ENCODE measurements at regions not wholly inside any gene's neighbourhood (a gene's known extent, or its start where the extent isn't known, plus 50 kb on each side); places are given as distances from the start of the nearest gene placed in this dataset.
"Not testable (repeated sequence)": the region's sequence is repeated elsewhere in the genome, so short reads cannot be mapped to it uniquely, and the experiment has no call there.

DNA sequence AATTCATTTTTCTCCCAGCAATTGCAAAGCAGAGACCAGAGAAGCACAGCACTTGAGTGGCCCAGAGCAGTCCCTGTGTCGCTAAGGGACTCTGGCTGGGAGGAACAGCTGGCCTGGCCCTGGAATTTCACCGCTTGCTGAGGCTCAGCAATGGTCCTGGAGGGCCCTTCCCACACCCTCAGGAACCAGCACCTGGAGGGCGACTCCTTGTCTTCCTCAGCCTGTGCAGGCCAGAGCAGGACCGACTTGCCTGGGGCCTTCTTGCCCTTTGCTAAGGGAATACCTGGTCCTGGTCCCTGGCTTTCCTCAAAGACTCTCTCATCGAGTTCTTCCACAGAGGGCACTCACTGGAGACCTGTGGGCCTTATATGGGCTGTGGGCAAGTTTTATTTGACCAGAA is 294.6 kb downstream of the RPLP1 start:
- DNase-seq = no peak

DNA sequence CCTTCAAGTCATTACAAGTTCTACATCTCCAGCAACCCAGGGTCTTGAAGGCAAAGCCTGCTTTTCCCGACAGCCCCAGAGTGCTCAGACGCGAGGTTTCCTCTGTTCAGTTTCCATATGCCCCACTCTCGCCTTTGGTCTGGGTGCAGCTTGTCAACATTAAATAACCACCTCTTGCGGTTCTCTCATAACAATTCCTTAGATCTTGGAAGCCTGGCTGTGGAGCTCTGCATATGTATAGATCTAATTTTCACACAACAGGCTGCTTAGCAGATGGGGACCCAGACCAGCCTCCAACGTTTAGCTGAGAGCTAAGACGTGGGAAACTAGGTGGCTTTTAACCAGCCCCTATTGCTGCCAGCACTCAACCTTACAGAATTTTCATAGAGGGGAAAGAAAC is 295.5 kb downstream of the RPLP1 start:
- peak; percentile 78 for DNase-seq

DNA sequence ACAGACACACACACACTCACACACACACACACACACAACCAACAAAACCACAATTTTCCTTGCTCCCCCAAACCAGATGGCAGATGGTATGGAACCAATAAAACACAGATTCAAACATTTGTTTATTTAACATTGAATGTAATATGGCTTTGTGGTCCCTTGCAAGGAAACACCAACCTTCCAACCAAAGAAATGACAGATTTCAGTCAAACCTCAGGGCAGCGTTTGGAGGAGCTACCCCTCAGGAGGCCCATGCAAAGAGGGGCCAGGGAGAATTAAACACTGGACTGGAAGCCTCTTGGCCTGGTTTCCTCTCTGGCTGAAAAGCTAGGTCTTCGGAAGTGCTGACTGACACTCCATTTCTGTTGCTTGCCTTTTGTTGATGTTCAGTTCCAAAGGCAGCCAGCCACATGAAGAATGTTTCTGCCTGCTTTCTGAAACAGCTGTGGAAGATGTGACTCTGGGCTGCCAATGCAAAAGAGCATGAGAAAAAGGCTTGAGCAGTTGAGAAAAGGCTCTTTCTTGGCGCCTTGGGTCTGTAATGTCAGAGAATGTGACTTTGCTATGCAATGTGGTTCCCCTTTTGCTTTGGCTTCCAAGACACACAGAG is 296.1 kb downstream of the RPLP1 start:
- DNase-seq = peak; percentile 63

DNA sequence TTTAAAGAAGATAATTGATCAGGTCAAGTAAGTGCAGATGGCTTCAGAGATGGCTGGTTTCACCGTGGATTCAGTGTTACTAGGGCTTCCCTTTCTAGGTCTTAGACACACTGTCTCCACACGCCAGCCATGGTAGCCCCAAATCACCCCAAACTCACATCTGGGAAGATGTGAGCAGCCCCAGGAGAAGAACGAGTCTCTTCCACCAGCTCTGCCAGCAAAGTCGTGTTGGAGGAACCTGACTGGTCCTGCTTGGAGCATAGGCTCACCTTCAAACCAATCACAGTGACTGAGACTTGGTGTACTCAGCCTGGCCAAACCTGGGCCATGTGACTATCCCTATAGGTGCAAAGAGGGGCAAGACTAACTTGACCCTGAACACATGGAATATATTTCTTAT is 296.7 kb downstream of the RPLP1 start:
- no peak for DNase-seq

DNA sequence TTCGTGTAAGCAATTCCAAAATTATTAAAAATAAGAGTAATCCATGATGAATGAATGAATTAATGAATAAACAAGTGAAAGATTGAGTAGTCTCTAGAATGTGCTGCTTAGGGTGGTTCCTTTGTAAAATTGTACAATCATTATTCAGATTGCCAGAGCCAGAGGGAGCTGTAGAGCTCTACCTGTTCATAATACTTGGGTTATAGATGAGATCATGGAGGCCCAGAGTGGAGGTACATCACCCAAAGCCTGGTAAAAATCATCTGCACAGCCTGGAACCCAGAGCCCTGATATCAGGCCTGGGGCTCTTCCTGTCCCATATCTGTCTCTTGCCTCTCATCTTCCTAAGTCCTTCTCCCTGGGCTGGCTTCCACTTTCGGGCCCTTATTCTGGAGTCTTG is 297.2 kb downstream of the RPLP1 start:
- no peak for DNase-seq

DNA sequence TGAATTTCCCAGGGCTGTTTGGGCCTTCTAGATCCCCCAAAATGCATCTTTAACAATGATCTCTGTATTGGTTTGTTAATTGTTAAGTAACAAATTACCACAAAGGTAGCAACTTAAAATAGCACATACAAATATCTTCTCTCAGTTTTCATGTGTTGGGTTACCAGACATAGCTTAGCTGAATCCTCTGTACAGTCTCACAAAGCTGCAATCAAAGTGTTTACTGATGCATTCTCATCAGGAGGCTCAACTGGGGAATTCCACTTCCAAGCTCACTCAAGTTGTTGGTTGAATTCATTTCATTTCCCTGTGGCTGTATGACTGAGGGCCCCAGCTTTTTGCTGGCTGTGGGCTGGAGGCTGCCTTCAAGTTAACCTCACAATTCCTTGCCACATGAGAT is 297.6 kb downstream of the RPLP1 start:
- no peak for DNase-seq

DNA sequence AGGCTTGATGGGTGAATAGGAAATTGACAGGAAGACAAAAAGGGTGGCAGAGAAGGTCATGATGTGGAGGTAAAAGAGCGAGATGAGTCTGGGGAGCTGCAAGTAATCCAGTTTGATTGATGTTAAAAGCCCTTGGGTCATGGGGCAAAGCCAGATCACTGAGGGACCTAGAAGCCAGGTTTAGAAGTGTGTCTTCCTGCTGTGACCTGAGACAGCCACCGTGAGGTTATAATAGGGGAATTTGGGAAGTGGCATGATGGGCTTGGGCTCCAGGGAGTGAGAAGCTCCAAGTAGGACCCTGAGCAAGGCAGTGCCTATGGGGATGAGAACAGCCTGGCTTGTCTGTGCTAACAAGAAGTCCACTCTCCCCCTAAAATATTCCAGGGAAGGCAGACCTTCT is 298.5 kb downstream of the RPLP1 start:
- DNase-seq = no peak

DNA sequence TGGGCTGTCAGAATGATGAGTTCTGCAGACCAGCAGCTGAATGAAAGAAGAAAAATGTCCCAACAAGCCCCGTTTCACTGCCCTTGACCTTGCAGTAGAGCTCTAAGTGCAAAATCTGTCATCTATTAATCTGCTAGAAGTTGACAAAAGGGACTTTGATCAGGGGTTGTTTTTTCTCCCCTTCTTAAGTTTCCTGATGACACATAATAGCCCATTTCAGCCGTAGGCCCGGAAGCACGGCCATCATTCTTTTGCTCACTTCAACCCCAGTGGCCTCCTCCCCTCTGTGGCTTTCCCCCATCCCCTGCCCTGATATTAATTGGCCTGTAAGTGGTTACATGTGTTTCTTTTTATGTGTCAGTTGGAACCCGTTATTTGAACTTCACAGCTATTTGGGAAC is 298.9 kb downstream of the RPLP1 start:
- no peak for DNase-seq

DNA sequence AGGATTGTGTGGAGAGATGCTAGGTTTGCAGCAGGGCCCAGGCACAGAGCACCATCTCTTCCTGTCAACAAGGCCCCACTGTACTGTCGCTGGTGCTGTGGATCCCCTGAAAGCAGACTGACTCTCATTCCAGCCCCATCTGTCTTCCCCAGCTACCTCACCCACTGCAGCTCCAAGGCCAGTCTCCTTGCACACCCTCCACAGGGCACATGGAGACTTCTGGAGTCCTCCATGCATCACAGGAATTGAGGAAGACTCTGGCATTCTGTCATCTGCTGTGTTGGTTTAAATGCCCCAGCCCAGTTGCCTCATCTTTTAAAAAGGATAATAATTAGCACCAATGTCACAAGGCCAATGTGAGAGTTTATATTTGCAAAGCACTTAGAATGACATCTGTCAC is 301.2 kb downstream of the RPLP1 start:
- DNase-seq = no peak

DNA sequence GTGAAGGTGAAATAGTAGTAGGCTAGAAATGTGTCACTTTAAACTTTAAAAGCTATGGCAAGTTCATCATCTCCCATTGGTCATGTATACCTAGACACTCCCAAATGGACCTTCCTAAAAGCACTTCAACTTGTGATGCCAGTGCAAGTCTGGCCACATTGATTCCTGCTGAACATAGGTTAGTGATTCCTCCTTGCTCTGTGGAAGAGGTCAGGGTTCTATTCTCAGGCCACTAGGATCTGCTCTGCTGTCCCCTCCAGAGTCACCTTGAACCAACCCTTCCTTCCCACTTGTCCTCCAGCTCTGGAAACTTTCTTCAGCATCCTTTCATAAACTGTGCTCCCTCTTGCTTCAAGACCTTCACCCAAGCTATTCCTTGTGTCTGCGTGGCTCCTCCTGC is 301.7 kb downstream of the RPLP1 start:
- DNase-seq = no peak

DNA sequence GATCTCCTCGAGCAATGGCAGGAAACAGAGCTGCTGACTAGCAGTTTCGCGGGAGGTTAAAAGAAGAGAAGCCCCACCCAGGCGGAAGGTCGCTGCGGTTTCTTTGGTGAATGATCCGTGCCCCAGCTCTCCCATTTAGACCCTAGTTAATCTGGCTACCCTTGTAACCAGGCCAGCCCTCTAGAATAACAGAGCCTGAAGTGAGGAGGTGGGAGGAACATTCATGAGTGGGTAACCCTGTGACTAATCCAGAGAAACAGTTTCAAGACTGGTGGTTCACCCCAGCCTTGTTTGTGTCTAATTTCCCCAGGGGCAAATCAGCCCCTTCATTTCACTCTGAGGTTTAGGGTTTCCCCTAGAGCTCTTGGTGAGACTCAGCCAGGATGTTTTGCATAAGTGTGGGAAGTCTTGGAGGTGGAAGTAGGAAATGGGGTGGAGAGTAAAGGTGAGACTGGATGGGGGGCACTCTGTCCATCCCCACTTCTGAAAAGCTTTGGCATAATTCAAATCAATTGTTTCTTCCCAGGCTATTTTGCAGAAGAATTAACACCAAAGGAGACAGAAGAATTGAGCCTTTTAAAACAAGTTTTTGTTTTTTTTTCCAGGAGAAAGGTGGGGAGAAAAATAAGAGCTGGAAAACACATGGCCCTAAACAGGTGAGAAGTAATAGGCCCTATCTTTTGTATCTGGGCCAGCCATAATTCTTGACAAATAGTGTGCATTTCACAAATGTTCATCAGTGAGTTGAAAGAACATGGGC is 303.1 kb downstream of the RPLP1 start:
- no peak for DNase-seq

DNA sequence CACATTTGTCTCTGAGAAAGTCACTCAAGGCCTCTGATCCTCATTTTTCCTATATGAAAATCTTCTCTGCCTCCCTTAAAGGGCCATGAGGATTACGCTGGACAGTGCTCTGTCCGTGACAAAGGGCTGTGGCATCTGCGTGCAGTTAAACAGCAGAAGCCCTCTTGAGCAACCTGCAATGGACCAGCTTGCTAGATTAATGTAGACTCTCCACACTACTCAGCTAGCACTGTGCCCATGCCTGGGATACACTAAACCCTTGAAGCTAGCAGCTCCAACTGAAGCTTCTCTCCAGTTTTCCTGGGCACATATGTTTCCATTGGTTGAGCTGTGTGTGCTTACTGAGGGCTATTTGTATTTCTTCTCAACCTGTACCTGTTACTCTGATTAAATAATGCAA is 303.8 kb downstream of the RPLP1 start:
- DNase-seq = no peak

DNA sequence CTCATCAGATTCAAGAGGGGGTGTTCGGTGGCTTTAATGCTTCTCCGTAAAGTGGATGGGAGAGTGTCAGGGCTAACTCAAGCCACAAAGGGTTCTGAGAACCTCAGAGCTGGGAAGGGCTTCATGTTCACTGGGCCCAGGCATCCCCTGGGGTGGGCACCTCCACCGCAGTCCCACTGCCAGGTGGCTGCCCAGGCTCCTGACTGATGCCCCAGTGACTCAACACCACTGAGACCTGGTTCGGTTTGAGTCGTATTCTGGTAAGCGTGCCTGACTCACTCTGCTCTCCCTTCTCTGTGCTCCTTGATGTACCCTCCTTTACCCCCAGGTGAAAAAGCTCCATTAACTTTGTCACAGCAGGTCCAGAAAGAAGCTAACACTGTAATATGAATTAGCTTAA is 304.6 kb downstream of the RPLP1 start:
- no peak for DNase-seq

DNA sequence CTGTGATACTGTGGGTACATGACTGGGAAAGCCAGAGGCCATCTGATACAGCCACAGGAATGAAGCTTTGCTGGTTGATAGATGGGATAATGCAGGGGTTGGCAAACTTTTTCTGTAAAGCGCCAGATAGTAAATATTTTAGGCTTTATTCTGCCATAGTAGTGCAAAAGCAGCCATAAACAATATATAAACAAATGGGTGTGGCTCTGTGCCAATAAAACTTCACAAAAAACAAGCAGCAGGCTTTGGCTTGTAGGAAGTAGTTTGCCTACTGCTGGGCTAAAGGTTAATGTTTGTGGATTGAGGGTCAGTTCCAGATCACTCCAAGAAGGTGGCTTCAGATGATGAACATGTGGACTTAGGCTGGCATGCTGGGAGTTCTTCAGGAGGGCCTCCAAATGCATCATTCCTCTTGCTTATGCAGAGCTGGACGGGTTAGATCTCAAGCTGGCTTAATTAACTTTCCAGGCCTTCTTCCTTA is 305.7 kb downstream of the RPLP1 start:
- no peak for DNase-seq

DNA sequence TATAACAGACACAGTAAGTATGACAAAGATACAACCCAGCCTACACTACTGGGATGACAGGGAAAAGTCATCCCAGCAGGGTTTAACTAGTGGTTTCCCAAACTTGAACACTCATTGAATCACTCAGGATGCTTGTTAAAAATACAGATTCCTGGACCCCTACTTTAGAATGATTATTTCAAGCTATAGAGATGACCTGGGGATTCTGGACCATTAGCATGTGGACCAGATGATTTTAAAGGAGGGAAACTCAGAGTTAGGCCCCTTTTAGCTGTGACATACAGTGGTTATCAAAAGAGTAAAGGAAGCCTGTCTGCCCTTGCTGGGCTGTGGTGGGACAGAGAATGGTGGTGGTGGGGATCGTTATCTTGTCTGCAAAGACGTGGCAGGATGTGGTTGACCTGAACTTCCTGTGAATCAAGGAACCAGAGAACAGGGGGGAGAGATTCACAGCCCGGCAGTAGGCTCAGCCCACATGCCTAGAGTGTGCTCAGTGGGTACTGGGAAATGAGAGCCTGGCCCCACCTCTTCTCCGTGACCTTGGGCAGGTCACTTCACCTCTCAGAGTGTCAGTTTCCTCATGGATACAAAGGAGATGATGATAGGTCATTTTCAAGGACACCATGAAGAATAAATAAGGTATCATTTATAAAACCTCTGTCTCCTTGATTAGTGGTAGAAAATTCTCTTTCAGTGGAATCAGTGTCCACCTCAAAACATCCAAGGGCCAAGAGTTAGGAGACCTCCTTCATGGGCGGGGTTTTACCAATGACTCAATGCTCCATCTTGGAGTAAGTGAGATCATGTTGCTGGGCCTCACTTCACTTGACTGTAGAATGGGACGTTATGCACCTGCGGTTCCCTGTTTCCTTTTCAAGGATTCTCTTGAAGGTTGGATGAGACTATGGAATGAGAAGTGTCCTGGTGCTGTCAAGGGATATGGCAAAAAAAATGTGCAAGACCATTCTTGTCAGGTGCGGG is 306.5 kb downstream of the RPLP1 start:
- DNase-seq = no peak

DNA sequence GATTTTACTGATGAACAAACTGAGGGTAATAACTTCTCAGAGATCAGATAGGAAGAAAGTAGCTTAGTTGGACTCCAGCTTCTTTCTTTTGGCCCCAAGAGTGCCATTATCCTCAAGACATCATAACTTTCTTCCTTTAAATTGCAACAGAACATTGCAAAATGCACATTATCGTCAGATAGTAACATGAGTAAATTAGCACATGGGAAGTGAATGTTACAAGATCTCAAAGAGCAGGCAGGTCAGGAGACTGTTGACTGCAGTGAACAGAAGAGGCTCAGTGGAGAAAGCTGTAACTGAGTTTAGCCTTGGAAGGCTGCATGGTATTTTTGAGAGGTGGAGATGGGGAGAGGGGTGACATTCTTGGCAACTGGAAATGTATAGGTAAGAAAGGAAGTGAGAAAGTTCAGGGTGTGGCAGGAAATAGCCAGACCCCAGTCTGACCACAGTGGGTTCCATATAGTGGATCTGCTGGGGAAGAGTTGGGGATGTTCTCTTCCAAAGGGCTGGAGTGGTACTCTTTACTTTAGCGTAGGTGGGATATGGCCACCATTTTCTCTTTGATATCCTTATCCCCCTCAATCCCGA is 307.7 kb downstream of the RPLP1 start:
- DNase-seq = no peak

DNA sequence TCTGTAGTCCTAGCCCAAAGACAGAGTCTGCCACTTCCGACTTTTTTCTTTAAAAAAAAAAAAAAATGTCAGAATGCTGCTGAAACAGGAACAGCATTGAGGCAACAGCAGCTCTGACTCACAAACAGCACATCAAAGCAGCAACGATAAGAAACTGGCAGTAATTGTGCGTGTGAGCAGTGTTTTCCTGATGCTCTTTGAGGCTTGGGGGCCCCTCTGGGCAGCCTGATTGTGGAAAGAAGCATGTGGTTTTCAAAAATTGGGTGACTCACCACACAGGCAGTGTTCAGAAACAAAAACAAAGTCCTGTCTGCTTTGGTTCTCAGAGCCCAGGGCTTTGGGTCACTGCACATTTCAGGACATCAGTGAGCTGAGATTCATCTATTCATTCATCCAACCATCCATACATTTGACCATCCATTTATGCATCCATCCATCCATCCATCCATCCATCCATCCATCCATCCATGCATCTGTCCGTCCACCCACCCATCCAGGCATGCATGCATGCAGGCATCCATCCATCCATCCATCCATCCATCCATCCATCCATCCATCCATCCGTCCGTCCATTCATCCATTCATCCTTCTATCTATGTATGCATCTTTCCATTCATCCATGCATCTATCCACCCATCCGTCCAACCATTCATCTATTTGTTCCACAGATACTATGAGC is 308.4 kb downstream of the RPLP1 start:
- no peak for DNase-seq

DNA sequence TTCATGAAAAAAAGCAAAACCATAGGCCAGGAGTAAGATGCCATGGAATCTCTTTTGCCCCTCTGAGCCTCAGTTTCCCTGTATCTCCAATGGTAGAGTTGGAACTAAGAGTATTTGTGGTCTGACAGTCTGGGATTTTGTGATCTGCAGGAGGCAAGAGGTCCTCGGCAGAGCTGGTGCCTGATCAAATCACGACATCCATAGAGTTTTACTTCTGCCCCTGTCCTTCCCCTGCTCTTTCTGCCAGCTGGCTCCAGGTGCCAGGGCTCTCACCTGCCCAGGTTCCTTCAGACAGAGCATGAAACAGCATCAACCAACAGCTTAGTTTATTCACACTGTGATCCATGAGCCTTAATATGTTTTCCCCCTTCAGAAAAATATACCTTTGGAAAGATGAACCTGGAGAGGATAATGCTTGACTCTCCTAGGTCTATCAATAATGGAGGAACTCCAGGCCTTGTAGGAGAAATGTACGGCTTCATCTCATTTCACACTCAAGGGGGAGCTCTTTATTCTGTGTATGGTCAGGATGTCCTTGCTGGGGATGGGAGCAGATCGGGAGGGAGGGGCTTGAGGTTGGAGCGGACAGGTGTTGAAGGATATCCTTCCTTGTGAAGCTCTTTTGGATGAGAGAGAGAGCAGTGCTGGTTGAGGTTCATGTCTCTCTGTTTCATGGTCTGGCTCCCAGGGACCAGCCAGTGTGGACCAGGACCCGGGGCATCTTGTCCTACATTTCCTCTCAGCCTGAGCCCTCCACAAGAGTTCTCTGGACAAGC is 309.9 kb downstream of the RPLP1 start:
- DNase-seq = no peak

DNA sequence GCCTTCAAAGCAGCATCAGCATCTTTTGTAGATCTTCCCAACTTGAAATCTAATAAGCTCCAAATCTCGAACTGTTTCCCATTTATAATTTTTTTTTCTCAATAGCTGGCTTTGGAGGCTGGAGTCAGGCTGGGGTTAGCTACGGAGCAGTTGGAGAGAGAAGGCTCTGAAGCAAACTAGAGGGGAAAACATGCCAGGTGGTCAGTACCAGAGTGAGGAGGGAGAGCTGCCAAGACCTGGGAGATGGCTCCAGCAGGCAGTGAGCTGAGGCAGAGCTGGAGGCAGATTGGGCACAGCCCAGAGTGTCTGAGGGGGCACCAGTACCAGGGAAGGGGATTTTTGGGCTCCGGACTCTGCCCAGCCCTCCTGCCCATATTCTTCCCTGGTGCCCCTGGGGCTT is 311.2 kb downstream of the RPLP1 start:
- no peak for DNase-seq

DNA sequence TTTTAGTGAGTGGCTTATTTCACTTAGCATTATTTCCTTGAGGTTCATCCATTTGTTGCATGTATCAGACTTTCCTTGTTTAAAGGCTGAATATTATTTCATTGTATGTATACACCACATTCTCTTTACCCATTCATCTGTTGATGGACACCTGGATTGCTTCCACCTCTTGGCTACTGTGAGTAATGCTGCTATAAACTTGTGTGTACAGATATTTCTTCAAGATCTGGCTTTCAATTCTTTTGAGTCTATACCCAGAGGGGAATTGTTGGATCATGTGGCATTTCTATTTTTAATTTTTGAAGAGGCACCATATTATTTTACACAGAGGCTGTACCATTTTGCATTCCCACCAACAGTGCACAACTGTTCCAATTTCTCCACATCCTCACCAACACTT is 313.5 kb downstream of the RPLP1 start:
- DNase-seq = no peak

DNA sequence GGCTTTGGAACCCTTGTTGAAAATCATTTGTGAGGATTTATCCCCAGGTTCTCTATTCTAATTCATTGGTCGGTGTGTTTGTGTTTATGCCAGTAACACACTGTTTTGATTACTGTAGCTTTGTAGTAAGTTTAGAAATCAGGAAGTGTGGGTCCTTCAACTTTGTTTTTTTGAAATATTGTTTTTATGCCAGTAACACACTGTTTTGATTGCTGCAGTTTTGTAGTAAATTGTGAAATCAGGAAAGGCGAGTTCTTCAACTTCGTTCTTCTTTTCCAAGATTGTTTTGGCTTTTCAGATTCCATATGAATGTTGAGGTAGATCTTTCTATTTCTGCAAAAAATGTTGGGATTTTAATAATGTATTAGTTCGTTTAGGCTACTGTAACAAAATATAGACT is 314.6 kb downstream of the RPLP1 start:
- DNase-seq = no peak

DNA sequence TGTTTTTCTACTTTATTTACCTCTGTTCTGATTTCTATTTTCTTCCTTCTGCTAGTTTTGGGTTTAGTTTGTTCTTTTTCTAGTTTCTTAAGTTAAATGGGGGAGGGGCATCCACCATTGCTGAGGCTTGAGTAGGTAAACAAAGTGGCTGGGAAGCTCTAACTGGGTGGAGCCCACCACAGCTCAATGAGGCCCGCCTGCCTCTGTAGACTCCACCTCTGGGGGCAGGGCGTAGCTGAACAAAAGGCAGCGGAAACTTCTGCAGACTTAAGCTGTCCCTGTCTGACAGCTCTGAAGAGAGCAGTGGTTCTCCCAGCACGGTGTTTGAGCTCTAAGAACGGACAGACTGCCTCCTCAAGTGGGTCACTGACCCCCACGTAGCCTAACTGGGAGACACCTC is 316.7 kb downstream of the RPLP1 start:
- DNase-seq = not testable (repeated sequence)
